NCI-H1048 (cell line): ENCODE measurements at regions not wholly inside any gene's neighbourhood (a gene's known extent, or its start where the extent isn't known, plus 50 kb on each side); places are given as distances from the start of the nearest gene placed in this dataset.
"Not testable (repeated sequence)": the region's sequence is repeated elsewhere in the genome, so short reads cannot be mapped to it uniquely, and the experiment has no call there.

Experiments used
- DNase-seq: peaks from one replicate; lab custom pipeline; 2025; lab: John Stamatoyannopoulos, UW

DNA sequence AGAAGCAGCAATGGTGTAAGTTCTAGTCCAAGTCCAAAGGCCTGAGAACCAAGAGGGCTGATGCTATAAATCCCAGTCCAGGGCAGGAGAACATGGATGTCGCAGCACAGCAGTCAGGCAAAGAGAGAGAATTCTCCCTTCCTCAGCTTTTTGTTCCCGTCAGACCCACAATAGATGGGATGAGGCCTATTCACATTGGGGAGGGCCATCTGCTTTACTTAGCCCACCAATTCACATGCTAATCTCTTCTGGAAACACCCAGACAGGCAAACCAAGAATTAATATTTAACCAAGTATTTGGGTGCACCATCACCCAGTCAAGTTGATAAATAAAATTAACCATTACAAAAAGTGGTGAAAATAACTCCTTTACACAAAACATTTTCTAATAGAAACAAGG is 511.7 kb upstream of the UBE2E2 start:
- DNase-seq: no peak

GRCh38 chr3:22691856-22692628 is 511.1 kb upstream of the UBE2E2 start:
- no peak for DNase-seq

DNA sequence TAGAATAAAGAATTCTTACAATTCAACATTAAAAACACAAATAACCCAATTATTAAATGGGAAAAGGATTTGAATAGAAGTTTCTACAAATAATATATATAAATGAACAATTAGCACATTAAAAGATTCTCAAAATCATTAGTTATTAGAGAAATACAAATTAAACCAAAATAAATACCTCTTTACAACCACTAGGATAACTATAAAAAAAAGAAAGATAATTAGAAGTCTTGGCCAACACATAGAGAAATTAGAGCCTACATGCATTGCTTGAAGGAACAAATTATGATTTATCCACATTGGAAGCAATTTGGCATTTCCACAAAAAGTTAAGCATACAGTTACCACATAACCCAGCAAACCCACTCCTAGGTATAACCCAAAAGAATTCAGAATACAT is 502.3 kb upstream of the UBE2E2 start:
- no peak for DNase-seq

DNA sequence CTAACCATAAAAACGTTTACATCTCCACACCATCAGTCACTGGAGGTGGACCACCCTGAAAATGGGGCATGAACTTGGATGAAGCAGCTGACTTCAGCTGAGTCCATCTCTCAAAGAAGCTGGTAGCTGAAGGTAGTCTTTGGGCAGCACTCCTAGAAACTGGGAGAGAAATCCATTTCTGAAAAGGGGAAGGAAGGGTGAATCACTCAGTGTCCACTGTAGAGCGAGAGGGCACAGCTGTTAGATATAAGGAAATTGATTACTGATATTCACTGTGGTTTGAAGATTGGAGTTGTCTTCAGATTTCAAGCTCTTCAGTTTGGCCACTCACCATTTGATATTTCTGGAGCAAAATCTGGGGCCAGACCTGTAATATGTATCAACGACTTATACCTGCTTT is 499.0 kb upstream of the UBE2E2 start:
- no peak for DNase-seq

- DNase-seq: no peak
These were observed 498.4 kb upstream of the UBE2E2 start for GRCh38 chr3:22704571-22705354.

DNA sequence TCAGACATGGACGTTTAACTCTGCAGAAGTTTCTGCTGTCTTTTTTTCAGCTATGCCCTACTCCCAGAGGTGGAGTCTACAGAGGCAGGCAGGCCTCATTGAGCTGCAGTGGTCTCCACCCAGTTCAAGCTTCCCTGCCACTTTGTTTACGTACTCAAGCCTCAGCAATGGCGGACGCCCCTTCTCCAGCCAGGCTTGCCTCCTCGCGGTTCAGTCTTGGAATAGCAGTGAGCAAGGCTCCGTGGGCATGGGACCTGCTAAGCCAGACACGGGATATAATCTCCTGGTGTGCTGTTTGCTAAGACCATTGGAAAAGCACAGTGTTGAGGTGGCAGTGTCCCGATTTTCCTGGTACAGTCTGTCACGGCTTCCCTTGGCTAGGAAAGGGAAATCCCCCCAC is 496.2 kb upstream of the UBE2E2 start:
- DNase-seq: not testable (repeated sequence)

GRCh38 chr3:22713936-22714335 is 489.2 kb upstream of the UBE2E2 start:
- DNase-seq: no peak

DNA sequence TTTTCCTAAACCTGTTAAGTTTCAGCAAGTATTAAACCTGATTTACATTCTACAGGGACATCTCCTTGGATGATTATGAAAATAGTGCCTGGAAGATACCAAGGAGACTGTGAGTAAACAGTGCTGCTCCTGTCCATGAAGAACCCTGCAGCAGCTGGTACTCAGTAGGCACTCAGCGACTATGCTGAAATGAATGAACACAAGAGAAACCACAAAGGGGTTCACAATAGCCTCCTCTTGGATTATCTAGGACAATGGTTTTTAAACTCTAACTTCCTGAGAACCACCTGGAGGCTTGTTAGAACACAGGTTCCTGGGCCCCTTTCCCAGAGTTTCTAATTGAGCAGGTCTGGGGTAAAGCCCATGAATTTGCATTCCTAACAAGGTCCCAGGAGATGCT is 488.4 kb upstream of the UBE2E2 start:
- no peak for DNase-seq

- no peak for DNase-seq
These were observed 482.5 kb upstream of the UBE2E2 start for GRCh38 chr3:22720596-22720995.

- no peak for DNase-seq
These were observed 478.7 kb upstream of the UBE2E2 start for GRCh38 chr3:22724420-22724819.

DNA sequence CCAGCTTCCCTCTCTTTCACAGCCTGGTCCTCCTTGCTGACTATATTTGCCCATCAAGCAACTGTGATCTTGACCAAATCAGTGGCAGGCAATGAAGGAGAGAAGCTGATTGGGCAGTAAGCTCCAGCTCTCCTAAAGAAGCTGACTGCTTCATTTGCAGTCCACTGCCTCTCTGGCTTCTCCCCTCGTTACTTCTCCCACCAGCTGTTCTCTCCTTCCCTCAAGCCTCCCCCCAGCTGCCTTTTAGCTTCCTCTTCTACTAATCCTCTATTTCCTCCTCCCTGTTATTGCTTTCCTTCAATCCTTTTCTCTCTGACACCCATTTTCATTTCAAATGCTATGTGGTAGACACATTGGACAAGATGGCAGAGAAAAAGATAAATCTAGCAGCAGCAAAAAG is 474.7 kb upstream of the UBE2E2 start:
- no peak for DNase-seq

GRCh38 chr3:22729212-22729611 is 473.9 kb upstream of the UBE2E2 start:
- DNase-seq: no peak

DNA sequence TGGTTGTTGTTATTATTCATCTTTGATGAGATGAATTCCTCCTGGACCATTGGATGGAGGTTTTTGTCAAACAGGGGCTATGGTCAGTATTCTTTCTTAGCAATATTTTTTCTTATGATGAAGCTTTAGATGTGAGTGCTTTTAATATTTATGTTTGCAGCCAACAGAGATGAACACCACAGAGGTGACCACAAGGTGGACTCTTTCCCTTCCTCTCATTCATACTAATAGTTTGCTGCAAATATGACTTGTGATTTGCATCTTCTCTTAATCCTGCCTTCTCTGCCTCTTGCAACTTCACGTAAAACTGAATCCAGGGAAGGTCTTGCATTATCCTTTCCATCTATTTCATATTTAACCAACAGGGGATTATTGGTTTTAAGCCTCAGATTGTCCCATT is 473.1 kb upstream of the UBE2E2 start:
- no peak for DNase-seq

DNA sequence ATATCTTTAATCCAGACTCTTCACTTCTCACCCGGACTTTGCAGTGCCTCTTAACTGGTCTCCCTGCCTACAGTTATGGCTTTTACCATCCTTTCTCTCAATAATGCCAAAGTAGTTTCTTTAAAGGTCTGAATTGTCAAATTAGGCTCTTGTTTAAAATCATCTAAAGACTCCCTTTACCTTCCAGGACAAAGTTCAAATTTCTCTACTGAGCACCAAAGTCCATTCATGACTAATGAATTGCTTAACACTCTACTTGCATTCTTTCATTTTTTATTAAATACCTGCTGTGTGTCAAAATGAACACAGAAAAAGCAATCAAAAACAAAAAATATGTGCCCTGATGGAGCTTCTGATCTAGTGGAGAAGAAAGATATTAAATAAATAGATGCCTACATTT is 472.4 kb upstream of the UBE2E2 start:
- no peak for DNase-seq

DNA sequence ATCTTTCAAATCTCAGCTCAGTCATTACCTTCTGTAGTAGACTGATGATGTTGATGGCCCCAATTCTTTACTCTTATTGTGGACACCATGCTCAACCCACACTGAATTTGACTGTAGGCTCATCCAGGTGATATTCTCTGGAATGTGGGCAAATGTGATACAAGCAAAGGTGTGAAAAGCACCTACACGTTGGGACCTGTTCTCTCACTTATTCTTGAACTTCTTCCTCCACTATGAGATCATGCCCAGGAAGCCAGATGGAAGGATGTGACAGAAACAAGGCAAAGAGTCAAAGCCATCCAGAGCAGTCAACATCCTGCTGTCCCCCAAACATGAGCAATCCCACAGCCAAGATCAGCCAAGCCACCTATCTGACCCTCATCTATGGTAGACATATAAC is 471.2 kb upstream of the UBE2E2 start:
- DNase-seq: no peak

GRCh38 chr3:22732641-22733040 is 470.5 kb upstream of the UBE2E2 start:
- no peak for DNase-seq

DNA sequence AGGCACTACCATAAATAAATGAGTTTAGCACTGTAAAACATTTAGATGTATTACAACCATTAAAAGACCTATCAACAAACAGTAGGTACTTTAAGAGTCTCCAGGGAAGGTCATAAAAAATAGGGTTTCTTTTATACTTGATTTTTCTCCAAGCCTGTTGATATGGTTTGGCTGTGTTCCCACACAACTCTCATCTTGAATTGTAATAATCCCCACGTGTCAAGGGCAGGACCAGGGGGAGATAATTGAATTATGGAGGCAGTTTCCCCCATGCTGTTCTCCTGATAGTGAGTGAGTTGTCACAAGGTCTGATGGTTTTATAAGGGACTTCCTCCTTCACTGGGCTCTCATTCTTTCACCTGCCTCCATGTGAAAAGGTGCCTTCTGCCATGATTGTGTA is 468.9 kb upstream of the UBE2E2 start:
- no peak for DNase-seq

GRCh38 chr3:22734756-22735155 is 468.4 kb upstream of the UBE2E2 start:
- DNase-seq: no peak

DNA sequence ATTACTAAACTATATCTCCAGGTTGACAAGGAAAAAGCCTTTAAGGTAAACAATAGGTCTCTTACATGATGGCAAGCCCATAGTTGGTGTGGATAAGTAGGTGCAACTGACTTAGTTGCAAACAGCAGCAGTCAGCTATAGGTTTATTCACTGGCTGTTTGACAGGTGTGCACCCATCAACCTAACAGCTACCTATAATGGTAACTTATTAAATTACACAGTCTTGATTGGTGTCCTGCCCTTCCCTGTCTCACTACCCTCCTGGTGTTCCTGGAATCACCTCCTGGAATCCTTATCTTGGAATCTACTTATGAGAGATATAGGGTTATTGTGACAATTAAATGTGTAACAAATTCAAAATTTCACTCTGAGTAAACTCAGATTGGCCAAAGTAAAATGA is 467.8 kb upstream of the UBE2E2 start:
- no peak for DNase-seq

DNA sequence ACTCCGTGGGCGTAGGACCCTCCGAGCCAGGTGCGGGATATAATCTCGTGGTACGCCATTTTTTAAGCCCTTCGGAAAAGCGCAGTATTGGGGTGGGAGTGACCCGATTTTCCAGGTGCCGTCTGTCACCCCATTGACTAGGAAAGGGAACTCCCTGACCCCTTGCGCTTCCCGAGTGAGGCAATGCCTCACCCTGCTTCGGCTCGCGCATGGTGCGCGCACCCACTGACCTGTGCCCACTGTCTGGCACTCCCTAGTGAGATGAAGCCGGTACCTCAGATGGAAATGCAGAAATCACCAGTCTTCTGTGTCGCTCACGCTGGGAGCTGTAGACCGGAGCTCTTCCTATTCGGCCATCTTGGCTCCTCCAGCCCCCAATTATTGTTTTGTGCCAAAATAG is 459.7 kb upstream of the UBE2E2 start:
- not testable (repeated sequence) for DNase-seq

DNA sequence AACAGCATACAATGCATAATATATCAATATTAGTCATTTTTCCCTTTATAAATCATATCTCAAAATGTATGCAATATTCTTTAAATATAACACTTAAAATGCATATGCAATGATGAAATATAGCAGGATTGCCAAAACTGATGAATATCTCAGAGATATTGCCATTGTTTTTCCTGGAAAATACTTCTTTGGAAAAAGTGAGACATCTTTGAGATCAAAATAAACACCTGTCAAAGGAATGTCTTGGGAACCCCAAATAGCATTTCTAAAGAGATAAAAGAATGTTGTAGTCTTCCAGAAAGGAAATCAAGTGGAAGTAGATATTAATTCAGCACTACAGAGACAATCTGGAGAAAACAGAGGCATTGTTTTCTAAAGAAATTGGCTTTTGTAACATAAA is 457.8 kb upstream of the UBE2E2 start:
- DNase-seq: no peak

DNA sequence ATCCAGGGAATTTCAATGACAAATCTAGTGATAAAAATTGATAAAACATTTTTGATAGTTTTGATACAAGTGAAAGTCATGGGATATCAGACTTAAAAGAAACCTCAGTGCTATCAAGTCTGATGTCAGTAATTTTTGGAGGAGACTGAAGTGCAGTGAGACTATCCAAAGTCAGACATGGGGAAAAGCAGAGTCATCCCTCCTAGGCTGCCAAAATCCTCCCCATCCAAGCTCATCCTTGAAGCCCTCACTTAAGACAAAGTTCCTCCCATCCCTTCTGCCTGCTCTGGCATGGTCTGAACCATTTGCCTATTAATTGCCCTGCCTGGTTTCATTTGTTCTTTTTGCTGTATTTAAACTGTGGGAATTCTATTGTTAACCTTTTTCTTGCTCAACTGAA is 456.9 kb upstream of the UBE2E2 start:
- DNase-seq: no peak

GRCh38 chr3:22748453-22749045 is 454.6 kb upstream of the UBE2E2 start:
- no peak for DNase-seq
